Lung (tissue), 11 donors: ENCODE measurements at regions not wholly inside any gene's neighbourhood (a gene's known extent, or its start where the extent isn't known, plus 50 kb on each side); places are given as distances from the start of the nearest gene placed in this dataset.
A peak's percentile ranks its signal among the peaks of the same experiment; 100 is the strongest.

Experiments used
- ATAC-seq: fragments of 200-7000 bp; cut with Tn5 transposase; one replicate; pipeline ENCODE4 v1.9.1; 2020; ENCODE audit warnings: moderate number of reproducible peaks; ENCODE audit not compliant: insufficient read depth, low FRiP score
- DNase-seq, 3 donors: peaks; one replicate each; pipeline ENCODE4 v3.0.0-alpha.2; 2013 to 2017
- H3K27ac ChIP-seq, 2 donors: one replicate each; pipeline ENCODE4 v1.5.1; 2013; ENCODE audit warnings: mild to moderate bottlenecking in 2 of 2, moderate library complexity in 2 of 2, control low read depth in 1 of 2, inconsistent platforms in 1 of 2, low read depth in 1 of 2, low read length in 1 of 2
- H3K27me3 ChIP-seq, 3 donors: one replicate each; pipeline ENCODE4 v1.5.1; 2013; ENCODE audit warnings: low read length in 2 of 3; ENCODE audit not compliant: control insufficient read depth in 3 of 3, insufficient read depth in 3 of 3
- H3K36me3 ChIP-seq, 4 donors: one replicate each; pipeline ENCODE4 v1.5.1; 2013; ENCODE audit warnings: low read length in 4 of 4, mild to moderate bottlenecking in 1 of 4, moderate library complexity in 1 of 4; ENCODE audit not compliant: control insufficient read depth in 4 of 4, insufficient read depth in 4 of 4
- H3K4me1 ChIP-seq, 5 donors: one replicate each; pipeline ENCODE4 v1.5.1; 2013; ENCODE audit warnings: low read length in 5 of 5, mild to moderate bottlenecking in 2 of 5, moderate library complexity in 1 of 5; ENCODE audit not compliant: control insufficient read depth in 5 of 5, insufficient read depth in 5 of 5
- H3K4me3 ChIP-seq: one replicate; pipeline ENCODE4 v1.5.1; 2013; ENCODE audit warnings: mild to moderate bottlenecking, control low read depth, moderate library complexity
- H3K9ac ChIP-seq, 2 donors: one replicate each; pipeline ENCODE4 v1.5.1; 2013; ENCODE audit warnings: low read length in 2 of 2, control low read depth in 1 of 2; ENCODE audit not compliant: insufficient read depth in 1 of 2
- H3K9me3 ChIP-seq, 4 donors: one replicate each; pipeline ENCODE4 v1.5.1; 2013; ENCODE audit warnings: low read length in 3 of 4, mild to moderate bottlenecking in 1 of 4, moderate library complexity in 1 of 4; ENCODE audit not compliant: control insufficient read depth in 4 of 4, insufficient read depth in 3 of 4
- CTCF ChIP-seq: IDR thresholded peaks from 2 replicates; pipeline ENCODE4 v1.5.1; 2012; ENCODE audit warnings: mild to moderate bottlenecking; ENCODE audit errors: control extremely low read depth, extremely low read depth
- whole genome bisulfite sequencing, 2 donors: extraction: QIAGEN DNeasy Blood & Tissue Kit; methylation state at CpG; one replicate each; pipeline ENCODE4 v1.1.7; 2013; 5-methylcytosine and 5-hydroxymethylcytosine counted together
- donor health status: control.
- donor health status: control.
- donor health status: Bipolar disorder and iron deficiency.
- donor health status: healthy.
- donor health status: DM: yes; HTN: yes; CAD: no.

GRCh38 chr4:18961266-18961665 is 939.7 kb upstream of the LCORL start:
- H3K9me3 ChIP-seq, result no peaks in the 10 kb centered on the region
- H3K36me3 ChIP-seq, result no peaks in the 10 kb centered on the region
- H3K27me3 ChIP-seq, result no peaks in the 10 kb centered on the region
- no peak overlapping the region for H3K27ac ChIP-seq
- TF ChIP-seq CTCF, result no peak
- no peak overlapping the region for H3K9ac ChIP-seq
- ATAC-seq (no peak), DNase-seq (no peak)
- H3K4me3 ChIP-seq, result no peak overlapping the region
- H3K4me1 ChIP-seq, result peaks cover 0 to 4% (median 0%) of the 10 kb centered on the region in 5 donors
- WGBS, 2 donors, result 82 to 84% methylated on average over 8 of the region's 8 CpGs

GRCh38 chr4:18957716-18958115 is 936.2 kb upstream of the LCORL start:
- TF ChIP-seq CTCF, result no peak
- 60 to 75% methylated on average over 6 of the region's 6 CpGs for WGBS, 2 donors

GRCh38 chr4:18954538-18954937 is 933.0 kb upstream of the LCORL start:
- no peak for ATAC-seq

More at GRCh38 chr4:18957716-18958115, 936.2 kb upstream of the LCORL start:
- peaks cover 0 to 4% (median 0%) of the 10 kb centered on the region in 5 donors for H3K4me1 ChIP-seq
- ATAC-seq (no peak), DNase-seq (peak in 1 of 3 donors; percentile 38)
- no peak overlapping the region for H3K27ac ChIP-seq
- H3K4me3 ChIP-seq, result no peak overlapping the region
- H3K27me3 ChIP-seq, result no peaks in the 10 kb centered on the region
- H3K9ac ChIP-seq, result no peak overlapping the region
- no peaks in the 10 kb centered on the region for H3K9me3 ChIP-seq
- H3K36me3 ChIP-seq, result no peaks in the 10 kb centered on the region

More at GRCh38 chr4:18954538-18954937, 933.0 kb upstream of the LCORL start:
- DNase-seq, result peak in 2 of 3 donors; percentile 27 to 60
- H3K9ac ChIP-seq, result no peak overlapping the region
- no peak for TF ChIP-seq CTCF
- H3K36me3 ChIP-seq, result no peaks in the 10 kb centered on the region
- peaks cover 0 to 4% (median 0%) of the 10 kb centered on the region in 5 donors for H3K4me1 ChIP-seq
- 51 to 64% methylated on average over 2 of the region's 2 CpGs for WGBS, 2 donors
- H3K27me3 ChIP-seq, result no peaks in the 10 kb centered on the region
- no peak overlapping the region for H3K27ac ChIP-seq
- no peak overlapping the region for H3K4me3 ChIP-seq
- no peaks in the 10 kb centered on the region for H3K9me3 ChIP-seq
